SIG-M5 treated with dmso at 0.1 percent for 504 hours (cell line): ENCODE measurements at regions not wholly inside any gene's neighbourhood (a gene's known extent, or its start where the extent isn't known, plus 50 kb on each side); places are given as distances from the start of the nearest gene placed in this dataset.
"Not testable (repeated sequence)": the region's sequence is repeated elsewhere in the genome, so short reads cannot be mapped to it uniquely, and the experiment has no call there.

Source experiments
- DNase-seq: peaks from one replicate; lab custom pipeline; 2025; ENCODE audit not compliant: unreplicated experiment; lab: John Stamatoyannopoulos, UW

GRCh38 chr2:189308056-189308790 lies 128.7 kb upstream of the COL5A2 start:
- no peak for DNase-seq

- DNase-seq, result no peak
Observed at GRCh38 chr2:189309331-189309730, 129.8 kb upstream of the COL5A2 start.

- no peak for DNase-seq
Observed at GRCh38 chr2:189312211-189312610, 129.1 kb upstream of the WDR75 start.

GRCh38 chr2:189312643-189313042 lies 128.6 kb upstream of the WDR75 start:
- DNase-seq, result no peak

- DNase-seq, result no peak
Observed at GRCh38 chr2:189318761-189319160, 122.5 kb upstream of the WDR75 start.

- not testable (repeated sequence) for DNase-seq
Observed at GRCh38 chr2:189319424-189319823, 121.8 kb upstream of the WDR75 start.

- DNase-seq, result no peak
Observed at GRCh38 chr2:189327879-189328847, 113.1 kb upstream of the WDR75 start.

GRCh38 chr2:189328848-189329245 lies 112.4 kb upstream of the WDR75 start:
- no peak for DNase-seq

- DNase-seq, result no peak
Observed at GRCh38 chr2:189336276-189336975, 104.8 kb upstream of the WDR75 start.

- DNase-seq, result no peak
Observed at GRCh38 chr2:189337656-189338055, 103.6 kb upstream of the WDR75 start.

GRCh38 chr2:189338115-189338514 lies 103.2 kb upstream of the WDR75 start:
- DNase-seq, result no peak

- DNase-seq, result no peak
Observed at GRCh38 chr2:189341077-189341476, 100.2 kb upstream of the WDR75 start.

- DNase-seq, result no peak
Observed at GRCh38 chr2:189344043-189344442, 97.2 kb upstream of the WDR75 start.

GRCh38 chr2:189347540-189347939 lies 93.7 kb upstream of the WDR75 start:
- peak; percentile 26 for DNase-seq

GRCh38 chr2:189348369-189348768 lies 92.9 kb upstream of the WDR75 start:
- peak; percentile 17 for DNase-seq

- DNase-seq, result no peak
Observed at GRCh38 chr2:189350540-189351209, 90.6 kb upstream of the WDR75 start.

- DNase-seq, result not testable (repeated sequence)
Observed at GRCh38 chr2:189351933-189352332, 89.3 kb upstream of the WDR75 start.

- not testable (repeated sequence) for DNase-seq
Observed at GRCh38 chr2:189357375-189357774, 83.9 kb upstream of the WDR75 start.

GRCh38 chr2:189360861-189361260 lies 80.4 kb upstream of the WDR75 start:
- DNase-seq, result no peak

- DNase-seq, result no peak
Observed at GRCh38 chr2:189362283-189362682, 79.0 kb upstream of the WDR75 start.

- peak; percentile 25 for DNase-seq
Observed at GRCh38 chr2:189363559-189363958, 77.7 kb upstream of the WDR75 start.
